ENCODE measurements at regions not wholly inside any gene's neighbourhood (a gene's known extent, or its start where the extent isn't known, plus 50 kb on each side); places are given as distances from the start of the nearest gene placed in this dataset.
"Not testable (repeated sequence)": the region's sequence is repeated elsewhere in the genome, so short reads cannot be mapped to it uniquely, and the experiment has no call there.

DNA sequence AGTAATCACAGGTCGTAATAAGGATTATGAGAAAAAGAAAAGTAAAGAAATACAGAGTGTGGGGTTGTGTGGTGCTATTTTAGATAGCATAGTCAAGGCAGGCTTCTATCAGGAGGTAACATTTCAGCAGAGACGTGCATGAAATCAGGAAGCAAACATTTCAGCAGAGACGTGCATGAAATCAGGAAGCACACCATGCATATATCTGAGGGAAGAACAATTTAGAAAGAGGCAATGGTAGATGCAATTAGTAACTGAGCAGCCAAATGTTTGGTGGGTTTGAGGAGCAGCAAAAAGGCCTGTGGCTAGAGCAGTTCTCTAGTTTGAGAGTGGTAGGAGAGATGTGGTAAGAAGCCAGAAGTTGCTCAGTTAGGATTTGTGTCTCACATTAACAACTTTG is 713.7 kb downstream of the ADCYAP1 start:
- no peaks in the 10 kb centered on the region for H3K9me3 ChIP-seq
- H3K36me3 ChIP-seq (replicated peaks), result no peaks in the 10 kb centered on the region
- DNase-seq (ENCODE audit: low spot score in 2 of 2), result no peak
- H3K4me1 ChIP-seq, result no peaks in the 10 kb centered on the region
- no peaks in the 10 kb centered on the region for H3K27me3 ChIP-seq (ENCODE audit: low read depth)
- no peak overlapping the region for H3K4me3 ChIP-seq
- in situ Hi-C loops (cut with MboI; ENCODE audit: low sequenced_read_pairs), result no loop called here

DNA sequence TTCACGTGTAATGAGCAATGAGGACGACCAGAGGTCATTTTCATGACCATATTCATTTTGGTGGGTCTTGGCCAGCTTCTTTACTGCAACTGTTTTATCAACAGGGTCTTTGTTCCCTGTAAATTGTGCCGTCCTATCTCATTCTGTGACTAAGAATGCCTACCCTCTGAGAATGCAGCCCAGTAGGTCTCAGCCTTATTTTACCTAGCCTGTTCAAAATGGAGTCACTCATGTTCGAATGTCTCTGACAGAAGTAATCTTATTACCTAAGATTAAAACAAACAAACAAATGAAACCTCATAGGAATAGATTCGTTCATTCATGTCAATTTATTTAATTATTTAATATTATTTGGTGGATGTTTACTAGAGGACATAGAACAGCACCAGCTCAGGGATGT is 714.8 kb downstream of the ADCYAP1 start:
- no peaks in the 10 kb centered on the region for H3K4me1 ChIP-seq
- in situ Hi-C loops (cut with MboI; ENCODE audit: low sequenced_read_pairs), result no loop called here
- no peaks in the 10 kb centered on the region for H3K27me3 ChIP-seq (ENCODE audit: low read depth)
- H3K4me3 ChIP-seq, result no peak overlapping the region
- H3K36me3 ChIP-seq (replicated peaks), result no peaks in the 10 kb centered on the region
- DNase-seq (ENCODE audit: low spot score in 2 of 2), result no peak
- no peaks in the 10 kb centered on the region for H3K9me3 ChIP-seq

DNA sequence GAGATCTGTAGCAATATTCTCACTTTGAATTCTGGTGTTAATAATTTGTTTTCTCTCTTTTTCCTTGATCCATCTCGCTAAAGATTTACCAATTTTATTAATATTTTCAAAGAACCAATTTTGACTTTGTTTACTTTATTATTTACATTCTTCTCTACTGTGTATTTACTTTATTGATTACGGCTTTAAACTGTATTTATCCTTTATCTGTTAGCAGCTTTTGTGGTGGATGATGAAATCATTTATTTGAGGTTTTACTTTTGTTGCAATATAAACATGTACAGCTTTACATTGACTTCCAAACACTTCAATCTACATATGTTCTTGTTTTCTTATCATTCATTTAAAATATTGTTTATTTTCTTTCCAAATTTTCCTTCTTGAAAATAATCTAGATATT is 719.9 kb downstream of the ADCYAP1 start:
- in situ Hi-C loops (cut with MboI; ENCODE audit: low sequenced_read_pairs), result no loop called here
- no peak for DNase-seq (ENCODE audit: low spot score in 2 of 2)
- H3K36me3 ChIP-seq (replicated peaks), result no peaks in the 10 kb centered on the region
- H3K4me1 ChIP-seq, result no peaks in the 10 kb centered on the region
- H3K27me3 ChIP-seq (ENCODE audit: low read depth), result no peaks in the 10 kb centered on the region
- no peaks in the 10 kb centered on the region for H3K9me3 ChIP-seq
- H3K4me3 ChIP-seq, result no peak overlapping the region

DNA sequence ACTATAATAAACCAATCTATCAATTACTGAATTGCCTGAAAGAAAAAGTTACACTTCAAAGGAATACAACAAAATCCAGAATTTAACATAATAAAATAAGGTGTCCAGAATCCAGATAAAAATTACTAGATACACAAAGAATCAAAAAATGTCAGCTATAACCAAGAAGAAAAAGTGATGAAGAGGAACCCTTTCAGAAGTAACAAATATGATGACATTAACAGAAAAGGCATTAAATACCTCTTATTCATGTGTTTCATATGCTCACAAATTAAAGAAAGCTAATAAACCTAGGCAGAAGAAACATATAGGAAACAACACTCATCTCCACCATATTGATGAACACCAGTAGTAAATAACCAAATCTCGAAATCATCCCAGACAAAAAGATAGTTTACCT is 722.8 kb downstream of the ADCYAP1 start:
- Histone ChIP-seq H3K36me3 (replicated peaks) (no peaks in the 10 kb centered on the region), H3K4me3 (no peak overlapping the region), H3K9me3 (no peaks in the 10 kb centered on the region; the same call in 1 of the 2 replicates), H3K4me1 (no peaks in the 10 kb centered on the region), H3K27me3 (ENCODE audit: low read depth) (no peaks in the 10 kb centered on the region)
- in situ Hi-C loops (cut with MboI; ENCODE audit: low sequenced_read_pairs), result no loop called here
- no peak for DNase-seq (ENCODE audit: low spot score in 2 of 2)

DNA sequence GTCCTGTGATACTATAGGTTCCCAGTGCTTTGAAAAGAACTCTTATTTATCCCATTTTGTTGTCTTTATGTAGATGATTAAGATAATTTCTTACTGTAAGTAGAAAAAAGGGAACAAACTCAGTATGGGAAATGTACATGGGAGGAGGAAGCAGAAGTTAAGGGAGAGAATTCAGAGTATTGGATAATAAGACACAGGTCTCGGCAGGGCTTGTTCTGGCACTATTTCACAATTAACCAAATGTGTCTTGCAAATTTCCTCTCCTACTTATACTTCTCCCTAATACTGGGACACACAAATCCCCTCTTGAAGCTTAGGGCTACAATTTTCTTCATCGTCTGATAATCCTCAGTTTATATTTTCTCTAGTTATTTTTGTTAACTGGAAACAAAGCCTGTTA is 744.0 kb downstream of the ADCYAP1 start:
- H3K4me1 ChIP-seq, result no peaks in the 10 kb centered on the region
- no peaks in the 10 kb centered on the region for H3K9me3 ChIP-seq
- in situ Hi-C loops (cut with MboI; ENCODE audit: low sequenced_read_pairs), result no loop called here
- no peak overlapping the region for H3K4me3 ChIP-seq
- no peaks in the 10 kb centered on the region for H3K27me3 ChIP-seq (ENCODE audit: low read depth)
- H3K36me3 ChIP-seq (replicated peaks), result no peaks in the 10 kb centered on the region
- DNase-seq (ENCODE audit: low spot score in 2 of 2), result no peak

DNA sequence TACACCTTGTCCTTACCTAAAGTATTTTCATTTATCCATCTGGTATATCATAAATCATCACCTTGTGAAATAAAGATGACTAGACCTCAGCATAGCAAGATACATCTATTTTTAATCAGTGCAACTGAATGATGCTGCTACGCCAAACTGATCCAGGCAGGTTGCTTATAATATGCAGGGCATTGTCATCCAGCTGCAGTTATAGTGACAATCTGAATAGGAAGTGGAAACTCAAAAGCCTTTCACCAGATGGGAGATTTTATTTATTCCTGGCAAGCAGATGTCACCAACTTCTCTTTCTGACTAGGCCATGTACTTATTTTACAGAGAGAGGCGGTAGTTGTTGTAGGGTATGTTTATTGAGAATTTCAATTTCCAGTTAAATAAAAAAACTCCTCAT is 747.3 kb downstream of the ADCYAP1 start:
- H3K27me3 ChIP-seq (ENCODE audit: low read depth), result no peaks in the 10 kb centered on the region
- no peaks in the 10 kb centered on the region for H3K4me1 ChIP-seq
- no peaks in the 10 kb centered on the region for H3K36me3 ChIP-seq (replicated peaks)
- H3K9me3 ChIP-seq, result no peaks in the 10 kb centered on the region
- no peak for DNase-seq (ENCODE audit: low spot score in 2 of 2)
- in situ Hi-C loops (cut with MboI; ENCODE audit: low sequenced_read_pairs), result no loop called here
- no peak overlapping the region for H3K4me3 ChIP-seq

DNA sequence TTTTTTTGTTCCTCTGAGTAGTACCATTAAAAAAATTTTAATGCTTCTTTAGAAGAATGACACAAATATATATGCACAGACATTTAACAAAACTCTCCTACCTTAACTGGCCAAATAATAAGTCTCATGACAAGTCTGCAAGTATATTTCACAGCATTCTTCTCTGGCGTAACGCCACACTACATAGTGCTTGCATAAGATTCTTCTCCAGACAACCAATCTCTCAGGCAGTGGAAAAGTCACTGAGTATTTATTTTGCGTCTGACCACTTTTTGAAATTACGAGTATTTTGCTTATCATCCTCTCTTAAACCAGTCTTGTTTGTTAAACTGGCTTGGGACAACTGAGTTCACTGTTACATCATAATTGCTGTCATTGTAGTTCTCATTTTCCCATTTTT is 749.2 kb downstream of the ADCYAP1 start:
- Histone ChIP-seq H3K4me3 (no peak overlapping the region), H3K36me3 (replicated peaks) (no peaks in the 10 kb centered on the region), H3K4me1 (no peaks in the 10 kb centered on the region), H3K9me3 (no peaks in the 10 kb centered on the region), H3K27me3 (ENCODE audit: low read depth) (no peaks in the 10 kb centered on the region)
- no peak for DNase-seq (ENCODE audit: low spot score in 2 of 2)
- in situ Hi-C loops (cut with MboI; ENCODE audit: low sequenced_read_pairs), result no loop called here

DNA sequence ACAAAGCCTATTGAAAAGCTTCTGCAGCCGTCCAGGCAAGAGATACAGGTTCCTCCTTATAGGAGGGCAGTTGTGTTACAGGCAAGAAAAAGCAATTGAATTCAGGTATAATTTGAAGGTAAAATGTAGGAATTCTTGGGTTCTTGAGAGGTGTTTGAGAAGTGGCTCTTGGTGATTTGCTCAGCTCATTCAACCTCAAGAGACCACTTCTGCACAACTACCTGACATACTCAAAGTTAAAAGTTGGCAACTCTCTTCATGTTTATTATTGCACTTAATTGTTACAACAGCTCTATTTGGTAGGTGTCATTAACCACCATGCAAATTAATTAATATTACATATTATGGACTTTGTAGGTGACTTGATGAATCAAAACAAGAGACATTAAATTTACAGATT is 753.2 kb downstream of the ADCYAP1 start:
- DNase-seq (ENCODE audit: low spot score in 2 of 2), result no peak
- Histone ChIP-seq H3K4me1 (no peaks in the 10 kb centered on the region), H3K36me3 (replicated peaks) (no peaks in the 10 kb centered on the region), H3K27me3 (ENCODE audit: low read depth) (no peaks in the 10 kb centered on the region), H3K9me3 (no peaks in the 10 kb centered on the region), H3K4me3 (no peak overlapping the region)
- in situ Hi-C loops (cut with MboI; ENCODE audit: low sequenced_read_pairs), result no loop called here

DNA sequence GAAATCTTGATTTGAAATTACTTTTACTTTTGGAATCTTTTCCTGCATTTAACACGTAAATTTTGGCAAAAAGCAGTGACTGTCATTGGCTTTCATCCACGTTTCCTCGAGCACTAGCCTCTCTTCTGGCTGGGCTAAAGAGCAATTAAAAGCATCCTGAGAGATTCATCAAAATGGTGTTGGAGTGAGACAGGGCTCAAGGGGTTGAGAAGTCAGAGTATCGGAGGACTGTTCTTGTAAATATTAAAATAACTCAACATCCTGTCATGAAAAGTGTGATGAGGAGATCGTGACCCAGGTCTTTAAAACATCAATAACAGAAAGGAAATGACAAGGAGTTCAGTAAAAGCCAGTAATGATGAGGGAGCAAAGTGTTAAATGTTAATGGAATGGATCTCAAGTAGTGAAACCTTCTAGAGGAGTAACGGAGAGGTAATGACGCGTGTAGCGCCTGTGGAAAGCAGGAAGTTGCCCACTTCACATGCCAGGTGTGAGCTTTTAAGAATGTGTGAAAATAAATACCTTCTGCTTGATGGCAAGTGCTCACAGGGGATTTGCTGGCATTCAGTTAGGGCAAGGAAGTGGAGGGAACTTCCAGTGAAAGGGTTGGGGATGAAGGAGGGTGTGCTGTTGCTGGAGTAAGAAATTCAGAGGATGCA is 754.4 kb downstream of the ADCYAP1 start:
- in situ Hi-C loops (cut with MboI; ENCODE audit: low sequenced_read_pairs), result no loop called here
- Histone ChIP-seq H3K4me3 (no peak overlapping the region), H3K36me3 (replicated peaks) (no peaks in the 10 kb centered on the region), H3K9me3 (no peaks in the 10 kb centered on the region), H3K27me3 (ENCODE audit: low read depth) (no peaks in the 10 kb centered on the region), H3K4me1 (no peaks in the 10 kb centered on the region)
- DNase-seq (ENCODE audit: low spot score in 2 of 2), result no peak

DNA sequence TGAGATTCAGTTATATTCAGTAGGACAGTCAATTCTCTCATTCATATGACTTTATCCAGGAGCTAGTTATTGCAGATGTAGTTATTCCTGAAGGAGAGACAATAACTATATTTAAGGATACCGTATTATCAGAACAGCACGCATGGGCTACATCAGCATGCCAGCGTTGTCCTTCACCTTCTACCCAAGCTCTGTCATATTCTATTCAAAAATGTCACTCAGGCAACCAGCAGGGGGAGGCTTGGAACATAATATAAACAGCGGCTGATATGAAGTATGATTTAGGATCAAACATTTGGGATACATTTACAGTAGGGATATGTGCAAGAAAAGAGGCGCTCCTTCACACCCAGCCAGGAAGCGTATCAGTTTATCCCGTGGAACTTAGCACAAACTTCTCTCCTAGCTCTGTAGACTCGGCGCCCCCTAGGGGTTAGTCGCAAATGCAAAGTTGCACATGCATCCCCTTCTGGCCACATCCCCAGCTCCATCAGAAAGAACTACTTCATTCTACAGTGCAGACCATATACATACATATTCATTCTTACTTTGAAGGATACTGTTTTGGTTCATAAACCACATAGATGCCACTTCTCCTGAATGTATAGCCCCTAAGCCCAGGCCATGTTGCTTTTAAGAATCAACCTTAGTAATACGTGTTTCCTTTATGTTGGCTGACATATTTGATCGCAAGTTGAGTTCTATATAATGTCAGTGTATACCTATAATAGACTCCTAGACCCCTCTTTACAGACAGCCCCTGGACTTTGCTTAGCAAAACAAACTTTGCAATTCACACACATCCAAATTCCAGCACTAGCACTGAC is 759.4 kb downstream of the ADCYAP1 start:
- peak; percentile 63 to 89 for DNase-seq (ENCODE audit: low spot score in 2 of 2)
- in situ Hi-C loops (cut with MboI; ENCODE audit: low sequenced_read_pairs), result no loop called here

DNA sequence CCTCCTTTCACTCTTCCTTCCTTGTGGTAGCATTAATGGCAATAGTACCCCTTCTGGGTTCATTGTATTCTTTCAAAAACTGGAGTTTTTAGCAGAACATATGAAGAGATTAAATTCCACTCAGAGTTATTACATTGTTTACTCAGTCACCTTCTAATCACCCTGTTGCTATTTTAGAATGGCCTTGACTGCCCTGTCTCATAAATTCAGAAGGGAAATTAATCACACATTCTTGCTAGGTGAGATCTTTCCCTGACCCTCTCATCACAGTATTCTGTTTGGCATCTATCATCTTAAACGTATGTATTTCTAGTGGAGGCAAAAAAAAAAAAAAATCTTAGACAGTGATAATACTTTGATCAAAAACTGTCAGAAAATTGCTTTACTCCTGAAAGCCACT is 760.4 kb downstream of the ADCYAP1 start:
- no peaks in the 10 kb centered on the region for H3K36me3 ChIP-seq (replicated peaks)
- H3K4me1 ChIP-seq, result no peaks in the 10 kb centered on the region
- DNase-seq (ENCODE audit: low spot score in 2 of 2), result no peak
- in situ Hi-C loops (cut with MboI; ENCODE audit: low sequenced_read_pairs), result no loop called here
- H3K27me3 ChIP-seq (ENCODE audit: low read depth), result no peaks in the 10 kb centered on the region
- H3K9me3 ChIP-seq, result no peaks in the 10 kb centered on the region
- no peak overlapping the region for H3K4me3 ChIP-seq

More for the DNA sequence above, 759.4 kb downstream of the ADCYAP1 start:
- Histone ChIP-seq H3K27me3 (ENCODE audit: low read depth) (no peaks in the 10 kb centered on the region), H3K4me1 (no peaks in the 10 kb centered on the region), H3K36me3 (replicated peaks) (no peaks in the 10 kb centered on the region), H3K4me3 (no peak overlapping the region), H3K9me3 (no peaks in the 10 kb centered on the region)

DNA sequence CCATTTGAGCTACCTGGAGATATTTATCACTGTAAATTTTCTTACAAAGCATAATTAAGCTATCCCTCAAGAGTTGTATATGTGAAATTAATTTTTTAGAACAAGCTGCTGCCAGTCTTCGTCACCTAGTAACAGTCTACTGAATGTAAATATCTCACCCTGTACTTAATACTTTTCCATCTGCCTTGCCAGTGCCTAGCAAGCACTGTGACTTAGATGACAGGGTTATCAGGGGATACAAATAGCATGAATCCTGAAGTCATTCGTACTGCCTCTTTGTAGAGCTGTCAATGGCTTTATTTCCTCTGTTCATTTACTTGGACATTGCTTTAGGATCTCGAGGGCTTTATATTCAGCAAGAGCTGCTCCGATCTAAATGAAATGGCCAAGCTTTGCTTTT is 763.6 kb downstream of the ADCYAP1 start:
- H3K4me1 ChIP-seq, result no peaks in the 10 kb centered on the region
- H3K4me3 ChIP-seq, result no peak overlapping the region
- no peaks in the 10 kb centered on the region for H3K9me3 ChIP-seq
- H3K36me3 ChIP-seq (replicated peaks), result no peaks in the 10 kb centered on the region
- in situ Hi-C loops (cut with MboI; ENCODE audit: low sequenced_read_pairs), result no loop called here
- DNase-seq (ENCODE audit: low spot score in 2 of 2), result no peak
- no peaks in the 10 kb centered on the region for H3K27me3 ChIP-seq (ENCODE audit: low read depth)

DNA sequence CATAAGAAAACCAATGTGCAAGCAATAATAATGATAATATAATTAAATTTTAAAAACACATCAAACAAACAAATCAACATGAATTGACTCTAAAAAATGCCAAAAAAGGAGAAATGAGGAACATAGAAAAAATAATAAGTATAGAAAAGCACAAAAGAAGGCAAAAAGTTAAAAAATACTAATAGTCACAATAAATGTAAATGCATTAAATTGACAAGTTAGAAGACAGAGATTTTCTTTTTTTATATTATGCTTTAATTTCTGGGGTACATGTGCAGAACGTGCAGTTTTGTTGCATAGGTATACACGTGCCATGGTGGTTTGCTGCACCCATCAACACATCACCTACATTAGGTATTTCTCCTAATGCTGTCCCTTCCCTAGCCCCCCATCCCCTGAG is 767.0 kb downstream of the ADCYAP1 start:
- H3K4me3 ChIP-seq; DNase-seq (ENCODE audit: low spot score in 2 of 2); H3K36me3 ChIP-seq (replicated peaks); H3K9me3 ChIP-seq; in situ Hi-C loops (cut with MboI; ENCODE audit: low sequenced_read_pairs); H3K27me3 ChIP-seq (ENCODE audit: low read depth); H3K4me1 ChIP-seq: not testable (repeated sequence)

DNA sequence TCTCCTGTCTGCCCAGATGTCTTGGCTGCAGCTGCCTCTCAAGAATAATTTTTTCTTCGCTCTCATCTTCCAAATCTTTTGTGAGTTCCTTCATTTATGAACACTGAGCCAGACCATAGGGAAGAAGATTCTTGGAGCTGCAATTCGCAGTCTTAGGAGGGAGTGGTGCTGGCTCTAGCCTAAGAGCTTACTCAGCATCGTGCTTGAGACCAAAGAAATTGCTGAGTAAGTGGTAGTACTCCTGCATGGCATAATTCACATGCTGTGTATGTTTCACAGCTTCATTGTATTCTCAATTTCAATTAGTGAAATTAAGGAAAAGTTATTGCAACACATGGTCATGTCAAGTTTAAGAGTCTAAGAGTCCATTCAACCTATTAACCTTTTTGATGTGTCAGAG is 771.7 kb downstream of the ADCYAP1 start:
- H3K36me3 ChIP-seq (replicated peaks), result no peaks in the 10 kb centered on the region
- H3K9me3 ChIP-seq, result no peaks in the 10 kb centered on the region
- H3K4me1 ChIP-seq, result no peaks in the 10 kb centered on the region
- in situ Hi-C loops (cut with MboI; ENCODE audit: low sequenced_read_pairs), result no loop called here
- no peak overlapping the region for H3K4me3 ChIP-seq
- H3K27me3 ChIP-seq (ENCODE audit: low read depth), result no peaks in the 10 kb centered on the region
- DNase-seq (ENCODE audit: low spot score in 2 of 2), result no peak

Data from HAP-1 (cell line).